Upper lobe of left lung (tissue), 6 donors: ENCODE measurements at regions not wholly inside any gene's neighbourhood (a gene's known extent, or its start where the extent isn't known, plus 50 kb on each side); places are given as distances from the start of the nearest gene placed in this dataset.

Experiments used
- ATAC-seq, 2 donors: fragments of 200-7000 bp; cut with Tn5 transposase; one replicate each; pipeline ENCODE4 v1.9.1; 2022; ENCODE audit warnings: mild to moderate bottlenecking in 2 of 2, moderate library complexity in 2 of 2; ENCODE audit not compliant: low FRiP score in 2 of 2
- DNase-seq, 2 donors: peaks; one replicate each; pipeline ENCODE4 v3.0.0-alpha.2; 2019 to 2020
- H3K27ac ChIP-seq, 4 donors: fragments of 200-600 bp; sonication (generic); one replicate each; pipeline ENCODE4 v1.5.1; 2016 to 2019
- H3K27me3 ChIP-seq, 4 donors: fragments of 200-600 bp; sonication (generic); one replicate each; pipeline ENCODE4 v1.5.1; 2017 to 2019
- H3K36me3 ChIP-seq, 4 donors: fragments of 200-600 bp; sonication (generic); one replicate each; pipeline ENCODE4 v1.5.1; 2016 to 2019
- H3K4me1 ChIP-seq, 4 donors: fragments of 200-600 bp; sonication (generic); one replicate each; pipeline ENCODE4 v1.5.1; 2018 to 2019
- H3K4me3 ChIP-seq, 4 donors: fragments of 200-600 bp; sonication (generic); one replicate each; pipeline ENCODE4 v1.5.1; 2017 to 2019; ENCODE audit warnings: mild to moderate bottlenecking in 2 of 4, moderate library complexity in 1 of 4
- H3K9me3 ChIP-seq, 4 donors: fragments of 200-600 bp; sonication (generic); one replicate each; pipeline ENCODE4 v1.5.1; 2018 to 2019
- EP300 ChIP-seq, 4 donors: sonication (generic); formaldehyde crosslinking; IDR thresholded peaks; one replicate each; pipeline ENCODE4 v1.5.1; 2017; ENCODE audit warnings: antibody characterized with exemption in 4 of 4, control low read depth in 2 of 4
- POLR2A ChIP-seq, 4 donors: fragments of 450-650 bp; IDR thresholded peaks; one replicate each; pipeline ENCODE4 v1.5.1; 2016 to 2017; ENCODE audit warnings: antibody characterized with exemption in 4 of 4, mild to moderate bottlenecking in 2 of 4
- POLR2AphosphoS5 ChIP-seq, 2 donors: sonication (generic); formaldehyde crosslinking; IDR thresholded peaks; one replicate each; pipeline ENCODE4 v1.5.1; 2017; ENCODE audit warnings: antibody characterized with exemption in 2 of 2
- WGBS, 2 donors: methylation state at CpG; one replicate each; pipeline ENCODE4 v1.1.5; 2017 to 2018; 5-methylcytosine and 5-hydroxymethylcytosine counted together
- TF ChIP-seq, protein P1 (sequence below), 6 experiments: fragments of 450-650 bp in 4 of 6; fragments of 200-600 bp in 2 of 6; sonication (generic) in 2 of 6; IDR thresholded peaks; one replicate each; pipeline ENCODE4 v1.5.1; 2016 to 2019; ENCODE audit warnings: antibody characterized with exemption in 6 of 6
- donor health status: DM: no; HTN: no; CAD: no; lungs with moderate emphysema.
- donor health status: DM: no; HTN: yes; CAD: no; lungs with severe emphysema.

DNA sequence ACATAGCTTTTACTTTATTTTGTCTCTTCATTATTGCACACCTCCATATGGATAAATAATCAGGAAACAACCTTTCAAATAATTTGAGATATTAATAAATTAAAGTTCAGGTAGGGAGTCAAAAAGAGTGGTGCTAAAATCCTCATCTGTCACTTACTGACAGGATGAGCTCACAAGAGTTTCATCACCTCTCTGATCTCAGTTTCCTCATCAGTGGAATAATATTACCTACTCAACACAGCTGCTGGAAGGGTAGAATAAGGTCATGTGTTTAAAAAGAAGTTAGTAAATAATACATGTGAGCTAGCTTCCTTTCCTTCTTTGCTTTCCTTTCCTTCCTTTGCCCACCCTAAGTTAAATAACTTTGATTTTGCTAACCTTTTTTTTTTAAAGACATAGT is 61.9 kb downstream of the RDH14 start:
- Histone ChIP-seq H3K27ac (no peak overlapping the region), H3K4me1 (no peaks in the 10 kb centered on the region), H3K4me3 (no peak overlapping the region), H3K36me3 (no peaks in the 10 kb centered on the region), H3K9me3 (no peaks in the 10 kb centered on the region), H3K27me3 (no peaks in the 10 kb centered on the region)
- ATAC-seq (no peak), DNase-seq (no peak)
- no peak for TF ChIP-seq POLR2A (IDR thresholded peaks at IDR 0.05)
- TF ChIP-seq EP300 (IDR thresholded peaks at IDR 0.05), result no peak
- TF ChIP-seq, protein P1, sequence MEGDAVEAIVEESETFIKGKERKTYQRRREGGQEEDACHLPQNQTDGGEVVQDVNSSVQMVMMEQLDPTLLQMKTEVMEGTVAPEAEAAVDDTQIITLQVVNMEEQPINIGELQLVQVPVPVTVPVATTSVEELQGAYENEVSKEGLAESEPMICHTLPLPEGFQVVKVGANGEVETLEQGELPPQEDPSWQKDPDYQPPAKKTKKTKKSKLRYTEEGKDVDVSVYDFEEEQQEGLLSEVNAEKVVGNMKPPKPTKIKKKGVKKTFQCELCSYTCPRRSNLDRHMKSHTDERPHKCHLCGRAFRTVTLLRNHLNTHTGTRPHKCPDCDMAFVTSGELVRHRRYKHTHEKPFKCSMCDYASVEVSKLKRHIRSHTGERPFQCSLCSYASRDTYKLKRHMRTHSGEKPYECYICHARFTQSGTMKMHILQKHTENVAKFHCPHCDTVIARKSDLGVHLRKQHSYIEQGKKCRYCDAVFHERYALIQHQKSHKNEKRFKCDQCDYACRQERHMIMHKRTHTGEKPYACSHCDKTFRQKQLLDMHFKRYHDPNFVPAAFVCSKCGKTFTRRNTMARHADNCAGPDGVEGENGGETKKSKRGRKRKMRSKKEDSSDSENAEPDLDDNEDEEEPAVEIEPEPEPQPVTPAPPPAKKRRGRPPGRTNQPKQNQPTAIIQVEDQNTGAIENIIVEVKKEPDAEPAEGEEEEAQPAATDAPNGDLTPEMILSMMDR (IDR thresholded peaks at IDR 0.05), result no peak
- TF ChIP-seq POLR2AphosphoS5 (IDR thresholded peaks at IDR 0.05), result no peak

DNA sequence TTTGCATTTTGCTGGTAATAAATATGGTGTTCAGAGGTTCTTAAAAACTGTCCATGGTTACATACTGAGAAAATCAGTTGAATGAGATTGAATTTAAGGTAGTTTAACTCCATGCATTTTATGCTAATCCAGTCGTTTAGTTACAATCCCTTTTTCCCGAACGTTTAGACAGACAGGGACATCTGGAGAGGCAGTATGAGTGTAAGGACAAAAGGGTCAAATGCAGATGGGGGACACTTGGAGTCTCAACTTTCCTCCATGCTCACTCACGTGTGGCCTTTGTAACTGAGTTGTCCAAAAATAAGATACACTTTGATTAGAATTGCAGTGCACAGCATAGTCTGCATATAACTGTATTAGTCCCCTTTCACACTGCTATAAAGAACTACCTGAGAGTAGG is 63.9 kb downstream of the RDH14 start:
- ATAC-seq, result no peak
- 75 to 82% methylated on average over 4 of the region's 4 CpGs for WGBS, 2 donors
- H3K27ac ChIP-seq, result no peak overlapping the region

GRCh38 chr2:18495058-18495457 is 65.4 kb downstream of the RDH14 start:
- TF ChIP-seq EP300 (IDR thresholded peaks at IDR 0.05) (no peak), POLR2AphosphoS5 (IDR thresholded peaks at IDR 0.05) (no peak), POLR2A (IDR thresholded peaks at IDR 0.05) (no peak)
- TF ChIP-seq, protein P1 (IDR thresholded peaks at IDR 0.05), result no peak
- WGBS, 2 donors, result 75 to 86% methylated on average over 2 of the region's 2 CpGs
- no peaks in the 10 kb centered on the region for H3K4me1 ChIP-seq
- H3K36me3 ChIP-seq, result no peaks in the 10 kb centered on the region
- ATAC-seq (no peak), DNase-seq (no peak)
- no peaks in the 10 kb centered on the region for H3K9me3 ChIP-seq
- H3K27ac ChIP-seq, result no peak overlapping the region
- no peak overlapping the region for H3K4me3 ChIP-seq
- H3K27me3 ChIP-seq, result no peaks in the 10 kb centered on the region

More for the DNA sequence above, 63.9 kb downstream of the RDH14 start:
- no peaks in the 10 kb centered on the region for H3K9me3 ChIP-seq
- H3K4me3 ChIP-seq, result no peak overlapping the region
- no peak for DNase-seq
- TF ChIP-seq, protein P1 (IDR thresholded peaks at IDR 0.05), result no peak
- TF ChIP-seq POLR2A (IDR thresholded peaks at IDR 0.05), result no peak
- TF ChIP-seq POLR2AphosphoS5 (IDR thresholded peaks at IDR 0.05), result no peak
- TF ChIP-seq EP300 (IDR thresholded peaks at IDR 0.05), result no peak
- H3K4me1 ChIP-seq, result no peaks in the 10 kb centered on the region
- H3K27me3 ChIP-seq, result no peaks in the 10 kb centered on the region
- H3K36me3 ChIP-seq, result no peaks in the 10 kb centered on the region

GRCh38 chr2:18492721-18493120 is 67.7 kb downstream of the RDH14 start:
- DNase-seq (no peak), ATAC-seq (no peak)
- no peak overlapping the region for H3K4me3 ChIP-seq
- no peaks in the 10 kb centered on the region for H3K9me3 ChIP-seq
- H3K27me3 ChIP-seq, result no peaks in the 10 kb centered on the region
- no peak for TF ChIP-seq POLR2A (IDR thresholded peaks at IDR 0.05)
- no peak for TF ChIP-seq EP300 (IDR thresholded peaks at IDR 0.05)
- no peak for TF ChIP-seq POLR2AphosphoS5 (IDR thresholded peaks at IDR 0.05)
- TF ChIP-seq, protein P1 (IDR thresholded peaks at IDR 0.05), result no peak
- no peaks in the 10 kb centered on the region for H3K36me3 ChIP-seq
- WGBS, 2 donors, result 75 to 76% methylated on average over 2 of the region's 2 CpGs
- H3K4me1 ChIP-seq, result no peaks in the 10 kb centered on the region
- H3K27ac ChIP-seq, result no peak overlapping the region

DNA sequence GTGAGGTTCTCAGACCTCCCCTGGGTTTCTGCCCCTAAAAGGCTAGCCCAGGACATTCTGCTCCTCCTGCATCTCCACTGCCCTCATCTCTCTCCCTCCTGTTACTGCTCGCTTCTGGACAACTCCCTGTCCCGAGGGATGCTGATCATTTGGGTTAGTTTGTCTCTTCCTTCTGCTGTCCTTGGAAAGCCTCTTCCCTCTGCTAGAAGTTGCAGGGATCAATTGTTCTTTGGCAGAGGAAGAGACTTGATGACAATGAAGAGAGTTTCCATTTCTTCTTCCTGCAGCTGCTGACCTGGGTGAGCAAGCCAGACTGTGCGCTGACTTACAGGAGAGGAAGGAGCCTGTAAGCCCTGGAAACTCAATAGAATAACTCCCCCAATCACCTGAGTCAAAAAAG is 68.9 kb downstream of the RDH14 start:
- no peak overlapping the region for H3K4me3 ChIP-seq
- no peaks in the 10 kb centered on the region for H3K36me3 ChIP-seq
- H3K4me1 ChIP-seq, result no peaks in the 10 kb centered on the region
- DNase-seq (no peak), ATAC-seq (peak in 1 of 2 donors; percentile 34)
- TF ChIP-seq POLR2A (IDR thresholded peaks at IDR 0.05) (no peak), POLR2AphosphoS5 (IDR thresholded peaks at IDR 0.05) (no peak), EP300 (IDR thresholded peaks at IDR 0.05) (no peak)
- TF ChIP-seq, protein P1 (IDR thresholded peaks at IDR 0.05), result no peak
- no peaks in the 10 kb centered on the region for H3K9me3 ChIP-seq
- no peaks in the 10 kb centered on the region for H3K27me3 ChIP-seq
- no peak overlapping the region for H3K27ac ChIP-seq
- 65 to 72% methylated on average over 3 of the region's 3 CpGs for WGBS, 2 donors
